ENCODE measurements at regions not wholly inside any gene's neighbourhood (a gene's known extent, or its start where the extent isn't known, plus 50 kb on each side); places are given as distances from the start of the nearest gene placed in this dataset.
A peak's percentile ranks its signal among the peaks of the same experiment; 100 is the strongest.

- DNase-seq (ENCODE audit: low read depth) = no peak
These were observed 220.1 kb downstream of the TUSC7 start for GRCh38 chr3:116929505-116930222.

- peak; percentile 1 for DNase-seq (ENCODE audit: low read depth)
These were observed 221.2 kb downstream of the TUSC7 start for GRCh38 chr3:116930786-116931185.

GRCh38 chr3:116939091-116939490, 229.5 kb downstream of the TUSC7 start:
- peak; percentile 27 for DNase-seq (ENCODE audit: low read depth)

- DNase-seq (ENCODE audit: low read depth) = no peak
These were observed 230.0 kb downstream of the TUSC7 start for GRCh38 chr3:116939550-116939949.

GRCh38 chr3:116940719-116941118, 231.1 kb downstream of the TUSC7 start:
- no peak for DNase-seq (ENCODE audit: low read depth)

GRCh38 chr3:116946376-116946775, 236.8 kb downstream of the TUSC7 start:
- DNase-seq (ENCODE audit: low read depth) = no peak

GRCh38 chr3:116947148-116947547, 237.6 kb downstream of the TUSC7 start:
- DNase-seq (ENCODE audit: low read depth) = no peak

GRCh38 chr3:116947809-116948208, 238.2 kb downstream of the TUSC7 start:
- DNase-seq (ENCODE audit: low read depth) = no peak

GRCh38 chr3:116950301-116951055, 240.9 kb downstream of the TUSC7 start:
- DNase-seq (ENCODE audit: low read depth) = no peak

GRCh38 chr3:116951610-116952009, 242.0 kb downstream of the TUSC7 start:
- peak; percentile 2 for DNase-seq (ENCODE audit: low read depth)

GRCh38 chr3:116958291-116958690, 248.7 kb downstream of the TUSC7 start:
- DNase-seq (ENCODE audit: low read depth) = no peak

GRCh38 chr3:116961106-116961505, 251.5 kb downstream of the TUSC7 start:
- DNase-seq (ENCODE audit: low read depth) = no peak

GRCh38 chr3:116963802-116964201, 254.2 kb downstream of the TUSC7 start:
- no peak for DNase-seq (ENCODE audit: low read depth)

- DNase-seq (ENCODE audit: low read depth) = no peak
These were observed 257.1 kb downstream of the TUSC7 start for GRCh38 chr3:116966649-116967048.

GRCh38 chr3:116969135-116969534, 259.6 kb downstream of the TUSC7 start:
- no peak for DNase-seq (ENCODE audit: low read depth)

- no peak for DNase-seq (ENCODE audit: low read depth)
These were observed 260.1 kb downstream of the TUSC7 start for GRCh38 chr3:116969646-116970045.

- DNase-seq (ENCODE audit: low read depth) = no peak
These were observed 262.0 kb downstream of the TUSC7 start for GRCh38 chr3:116971531-116971930.

- no peak for DNase-seq (ENCODE audit: low read depth)
These were observed 265.1 kb downstream of the TUSC7 start for GRCh38 chr3:116974702-116975101.

GRCh38 chr3:116977441-116977840, 267.9 kb downstream of the TUSC7 start:
- DNase-seq (ENCODE audit: low read depth) = no peak

GRCh38 chr3:116980099-116980498, 270.5 kb downstream of the TUSC7 start:
- no peak for DNase-seq (ENCODE audit: low read depth)

GRCh38 chr3:116981089-116981488, 271.5 kb downstream of the TUSC7 start:
- no peak for DNase-seq (ENCODE audit: low read depth)

GRCh38 chr3:116984301-116984700, 274.7 kb downstream of the TUSC7 start:
- DNase-seq (ENCODE audit: low read depth) = no peak

GRCh38 chr3:116994351-116994879, 284.8 kb downstream of the TUSC7 start:
- DNase-seq (ENCODE audit: low read depth) = no peak
